NCI-H2196 treated with DMSO at 0.1 percent for 48 hours (cell line): ENCODE measurements at regions not wholly inside any gene's neighbourhood (a gene's known extent, or its start where the extent isn't known, plus 50 kb on each side); places are given as distances from the start of the nearest gene placed in this dataset.

ENCODE experiments used
- DNase-seq: peaks from one replicate; lab custom pipeline; 2025; ENCODE audit not compliant: unreplicated experiment; lab: John Stamatoyannopoulos, UW

DNA sequence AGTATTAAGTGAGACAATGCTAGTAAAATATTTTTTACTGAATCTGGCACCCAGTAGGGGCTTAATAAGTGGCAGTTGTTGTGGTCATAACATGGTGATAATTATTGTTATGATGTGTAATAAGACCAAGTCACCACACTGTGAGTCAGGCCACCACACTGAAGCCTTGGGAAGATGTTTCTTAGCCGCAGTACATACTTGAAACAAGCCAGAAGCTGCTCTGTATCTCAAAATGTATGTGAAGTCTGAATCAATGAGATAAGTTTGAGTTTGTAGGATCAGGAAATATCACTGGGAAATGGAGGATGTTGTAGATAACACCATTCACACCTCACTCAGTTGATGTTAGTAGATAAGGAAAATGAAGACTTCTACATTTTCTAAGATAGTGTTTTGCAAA lies 51.3 kb upstream of the PTPN3 start:
- DNase-seq, result no peak

DNA sequence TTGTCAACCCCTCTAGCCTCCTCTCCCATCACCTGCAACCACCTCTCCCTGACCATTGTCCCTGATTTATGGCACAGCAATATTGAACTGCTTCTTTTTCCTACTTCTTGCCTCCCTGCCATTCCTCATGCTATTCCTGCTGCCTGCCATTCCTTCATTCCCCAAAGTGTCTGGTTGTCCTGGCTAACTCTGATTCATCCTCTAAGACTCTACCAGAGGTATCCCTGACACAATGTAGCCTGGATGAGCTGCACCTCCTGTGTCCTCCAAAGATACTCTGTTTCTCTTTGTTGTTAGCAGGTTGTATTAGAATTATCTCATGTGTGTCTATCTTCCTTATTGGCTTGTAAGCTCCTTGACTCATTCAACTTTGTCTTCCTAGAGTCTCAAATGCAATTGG lies 53.5 kb upstream of the PTPN3 start:
- no peak for DNase-seq

DNA sequence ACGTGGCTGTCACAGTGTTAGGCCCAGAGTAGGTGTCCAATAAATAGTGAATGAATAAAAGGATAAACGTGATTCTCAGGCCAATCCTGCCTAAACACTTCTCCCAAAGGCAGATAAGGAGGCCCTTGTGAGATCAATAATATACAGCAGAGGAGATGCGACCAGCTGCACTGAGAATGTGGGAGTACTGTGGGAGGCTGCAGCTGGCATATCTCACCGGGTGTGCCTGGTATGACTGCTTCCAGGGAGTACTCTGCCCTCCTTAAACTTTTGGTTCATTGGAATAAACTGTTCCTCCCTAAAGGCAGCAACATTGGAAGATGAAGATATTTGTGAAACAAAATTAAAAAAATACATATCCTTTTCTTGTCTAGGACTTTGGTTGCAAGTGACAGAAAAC lies 57.1 kb upstream of the PTPN3 start:
- DNase-seq, result no peak

DNA sequence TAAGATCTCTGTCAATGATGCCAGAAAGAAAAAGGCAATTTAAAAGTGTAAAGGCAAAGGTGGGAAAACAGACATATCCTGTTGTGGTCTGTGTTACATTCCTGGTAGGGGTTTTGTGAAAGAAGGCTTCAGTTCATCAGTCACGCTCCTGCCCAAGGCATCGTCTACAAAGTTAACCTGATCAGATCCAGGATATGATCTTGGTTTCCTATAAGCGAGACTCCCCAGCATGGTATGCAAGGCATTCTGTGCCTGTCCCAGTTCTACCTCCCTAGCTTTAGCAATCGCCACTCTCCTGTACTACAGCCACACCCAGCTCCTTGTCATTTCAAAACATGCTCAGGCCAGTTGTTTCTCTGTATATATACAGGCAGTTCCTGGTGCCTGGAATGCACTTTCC lies 58.0 kb upstream of the PTPN3 start:
- DNase-seq, result no peak

- no peak for DNase-seq
Measured at GRCh38 chr9:109556786-109557185, 58.7 kb upstream of the PTPN3 start.

- no peak for DNase-seq
Measured at GRCh38 chr9:109557481-109557880, 59.4 kb upstream of the PTPN3 start.

- no peak for DNase-seq
Measured at GRCh38 chr9:109558718-109559151, 60.6 kb upstream of the PTPN3 start.

DNA sequence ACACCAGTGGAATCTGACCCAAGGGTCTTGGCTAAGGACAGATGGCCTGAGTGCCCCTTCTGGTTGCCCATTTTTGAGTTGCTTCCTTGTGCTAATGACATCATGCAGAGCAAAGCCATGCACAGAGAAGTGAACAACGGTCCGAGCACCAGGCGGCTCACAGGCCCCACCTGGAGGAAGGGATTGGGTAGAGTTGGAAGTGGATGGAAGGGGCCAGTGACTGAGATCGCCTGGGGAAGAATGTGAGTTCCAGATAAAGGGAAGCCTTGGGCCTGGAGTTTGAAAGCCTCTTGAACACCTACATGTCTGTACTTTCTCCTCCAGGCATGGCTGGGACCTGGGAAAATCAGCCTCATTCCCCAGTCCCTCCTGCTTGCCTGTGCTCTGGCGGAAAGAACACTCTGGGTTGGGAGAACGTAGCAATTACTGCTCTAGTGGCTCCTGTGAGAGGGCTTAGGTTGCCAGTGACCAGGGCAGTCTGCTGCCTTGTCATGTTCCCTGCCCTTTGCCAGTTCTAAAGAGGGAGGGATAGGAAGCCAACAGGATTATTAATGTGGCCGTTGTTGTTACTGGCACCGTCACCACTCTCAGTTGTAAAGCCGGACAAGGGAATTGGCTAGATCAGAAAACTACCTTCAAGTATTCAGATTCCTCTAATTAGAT lies 62.5 kb upstream of the PTPN3 start:
- DNase-seq, result no peak

DNA sequence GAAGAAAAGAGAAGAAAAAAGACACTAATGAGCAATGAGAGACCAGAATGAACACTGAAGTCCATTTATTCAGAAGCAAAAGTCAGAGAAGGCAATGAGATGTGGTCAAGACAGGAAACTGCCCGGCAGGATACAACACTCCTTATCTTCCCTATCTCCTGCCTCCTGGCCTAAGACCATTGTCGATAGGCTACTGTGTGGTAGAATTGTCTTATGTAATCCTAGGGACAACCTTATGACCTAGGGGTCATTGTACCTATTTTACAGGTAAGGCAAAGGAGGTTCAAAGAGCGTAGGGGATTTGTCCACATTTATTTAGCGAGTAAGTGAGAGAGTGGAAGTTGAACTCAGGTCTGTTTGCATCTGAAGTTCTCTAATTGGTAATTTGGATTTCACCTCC lies 63.0 kb upstream of the PTPN3 start:
- DNase-seq, result no peak

GRCh38 chr9:109568089-109568488 lies 70.0 kb upstream of the PTPN3 start:
- no peak for DNase-seq

DNA sequence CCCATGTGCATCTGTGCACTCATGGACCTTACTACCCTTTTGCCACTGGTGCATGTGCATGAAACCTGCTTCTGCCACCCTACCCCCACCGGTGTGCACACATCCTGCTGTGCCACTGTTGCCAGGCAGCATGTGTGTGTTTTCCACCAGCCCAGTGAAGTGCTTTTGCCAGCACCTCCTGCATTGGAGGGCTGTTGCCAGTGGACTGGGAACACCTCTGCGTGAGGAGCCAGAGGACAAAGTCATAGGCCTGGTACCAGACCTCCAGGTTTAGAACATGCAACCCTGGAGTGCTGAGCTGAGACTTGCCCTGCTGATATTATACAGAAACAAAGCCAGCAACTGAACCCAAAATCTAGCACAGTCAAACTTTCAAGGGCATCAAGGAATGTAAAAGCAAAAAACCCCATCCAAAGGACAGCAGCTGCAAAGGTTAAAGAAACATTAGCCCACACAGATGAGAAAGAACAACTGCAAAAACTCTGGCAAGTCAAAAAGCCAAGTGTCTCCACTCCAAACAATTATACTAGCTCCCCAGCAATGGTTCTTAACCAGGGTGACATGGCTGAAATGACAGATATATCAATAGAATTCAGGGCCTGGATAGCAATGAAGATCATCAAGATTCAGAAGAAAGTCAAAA lies 70.6 kb upstream of the PTPN3 start:
- DNase-seq, result no peak

- peak; percentile 19 for DNase-seq
Measured at GRCh38 chr9:109574061-109574882, 76.2 kb upstream of the PTPN3 start.

- no peak for DNase-seq
Measured at GRCh38 chr9:109576762-109577161, 78.7 kb upstream of the PTPN3 start.

DNA sequence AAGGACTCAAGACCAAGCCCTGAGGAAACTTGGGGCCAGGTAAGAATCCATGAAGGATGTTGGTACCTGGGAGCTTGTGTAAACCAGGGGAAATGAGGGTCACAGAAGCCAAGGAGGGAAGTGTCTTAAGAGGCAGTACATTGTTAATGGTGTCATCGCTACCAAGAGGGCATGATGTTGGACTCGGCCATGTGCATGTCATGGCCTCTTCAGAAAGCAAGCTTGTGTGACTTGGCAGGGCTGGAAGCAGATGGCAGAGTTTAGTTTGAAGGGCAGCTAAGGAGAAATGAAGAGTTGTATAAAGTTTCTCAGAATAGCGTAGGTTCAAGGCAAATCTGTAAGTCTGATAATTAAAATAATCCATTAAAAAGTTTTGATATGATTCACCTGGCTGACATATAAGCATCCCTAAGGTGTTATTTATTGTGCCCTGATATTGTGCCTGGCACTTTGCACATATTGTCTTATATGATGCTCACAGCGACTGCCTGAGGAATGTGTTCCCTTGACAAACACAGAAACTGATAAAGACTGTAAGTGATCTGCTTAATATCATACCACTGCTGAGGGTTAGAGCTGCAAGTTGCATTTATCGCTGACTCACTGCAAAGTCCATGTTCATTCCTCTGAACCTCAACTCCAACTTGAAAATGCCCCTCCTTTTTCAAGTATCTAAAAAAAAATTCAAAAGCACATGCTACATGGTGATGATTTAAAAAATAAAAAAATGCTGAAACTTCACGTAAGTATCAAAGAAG lies 81.3 kb upstream of the PTPN3 start:
- no peak for DNase-seq

GRCh38 chr9:109582386-109582785 lies 84.3 kb upstream of the PTPN3 start:
- DNase-seq, result no peak

DNA sequence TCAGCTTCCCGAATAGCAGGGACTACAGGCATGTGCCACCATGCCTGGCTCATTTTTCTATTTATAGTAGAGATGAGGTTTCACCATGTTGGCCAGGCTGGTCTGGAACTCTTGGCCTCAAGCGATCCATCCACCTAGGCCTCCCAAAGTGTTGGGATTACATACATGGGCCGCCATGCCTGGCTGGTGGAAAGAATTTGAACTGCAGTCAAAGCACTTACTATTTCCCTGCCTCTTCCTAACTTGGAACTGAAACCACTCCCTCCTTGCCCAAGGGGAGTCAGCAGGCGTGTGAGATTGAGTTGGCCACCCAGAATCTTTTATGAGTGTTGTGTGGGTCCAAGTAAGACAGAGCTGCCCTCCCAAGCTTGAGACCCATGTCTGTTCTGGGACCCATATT lies 86.1 kb upstream of the PTPN3 start:
- no peak for DNase-seq

DNA sequence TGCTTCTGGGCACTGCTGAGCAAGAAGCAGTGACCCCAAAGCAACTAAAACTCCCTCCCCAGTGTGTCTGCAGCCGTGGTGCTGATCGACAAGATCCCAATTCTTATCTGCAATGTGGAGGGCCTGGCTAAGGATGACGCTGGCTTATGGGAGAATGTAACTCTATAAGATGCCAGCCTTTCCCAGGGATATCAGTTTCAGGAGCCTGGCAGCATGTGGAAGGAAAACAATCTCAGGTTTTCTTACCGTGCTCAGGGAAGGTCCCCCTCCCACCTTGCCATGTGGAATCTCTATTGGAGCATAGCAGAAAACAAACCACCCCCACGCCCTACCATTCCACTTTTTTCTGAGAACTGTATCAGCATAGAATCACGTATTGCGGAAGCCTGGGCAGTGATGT lies 87.7 kb upstream of the PTPN3 start:
- no peak for DNase-seq

- DNase-seq, result no peak
Measured at GRCh38 chr9:109586993-109587392, 88.9 kb upstream of the PTPN3 start.

- DNase-seq, result no peak
Measured at GRCh38 chr9:109588415-109588814, 90.3 kb upstream of the PTPN3 start.

DNA sequence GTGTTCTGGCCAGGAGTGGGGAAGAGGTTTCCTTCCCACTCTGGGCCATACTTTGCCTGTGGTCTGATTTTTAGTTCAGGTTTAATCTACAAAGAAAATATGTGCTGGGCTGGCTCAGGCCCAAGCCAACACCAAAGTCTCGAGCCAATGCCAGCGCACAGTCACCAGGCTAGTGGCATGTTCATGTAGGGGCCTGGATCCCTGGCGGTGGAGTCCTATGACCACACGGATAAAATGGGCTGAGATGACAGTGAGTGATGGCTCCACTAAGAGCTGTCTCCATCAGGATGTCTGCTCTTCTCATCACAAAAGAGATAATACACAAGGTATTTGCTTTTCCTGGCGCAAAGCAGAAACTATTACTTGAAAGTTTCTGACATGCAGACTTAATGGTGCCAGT lies 92.9 kb upstream of the PTPN3 start:
- no peak for DNase-seq

- no peak for DNase-seq
Measured at GRCh38 chr9:109591691-109592090, 93.6 kb upstream of the PTPN3 start.
